GM19238 (cell line): ENCODE measurements at regions not wholly inside any gene's neighbourhood (a gene's known extent, or its start where the extent isn't known, plus 50 kb on each side); places are given as distances from the start of the nearest gene placed in this dataset.
"Not testable (repeated sequence)": the region's sequence is repeated elsewhere in the genome, so short reads cannot be mapped to it uniquely, and the experiment has no call there.

Experiments used
- DNase-seq: peaks from one replicate; pipeline ENCODE4 v3.0.0; 2011; ENCODE audit warnings: low spot score; ENCODE audit not compliant: insufficient read length

GRCh38 chr3:59366218-59366617 lies 316.4 kb upstream of the CFAP20DC start:
- no peak for DNase-seq

- DNase-seq: no peak
Observed at GRCh38 chr3:59364496-59364895, 314.7 kb upstream of the CFAP20DC start.

- DNase-seq: not testable (repeated sequence)
Observed at GRCh38 chr3:59360312-59360711, 310.5 kb upstream of the CFAP20DC start.

GRCh38 chr3:59341459-59341858 lies 291.6 kb upstream of the CFAP20DC start:
- DNase-seq: no peak

GRCh38 chr3:59339818-59340217 lies 290.0 kb upstream of the CFAP20DC start:
- no peak for DNase-seq

GRCh38 chr3:59338934-59339333 lies 289.1 kb upstream of the CFAP20DC start:
- DNase-seq: no peak

- no peak for DNase-seq
Observed at GRCh38 chr3:59335338-59335737, 285.5 kb upstream of the CFAP20DC start.

GRCh38 chr3:59334585-59334984 lies 284.8 kb upstream of the CFAP20DC start:
- no peak for DNase-seq

GRCh38 chr3:59327376-59327808 lies 277.6 kb upstream of the CFAP20DC start:
- no peak for DNase-seq

- DNase-seq: no peak
Observed at GRCh38 chr3:59326246-59327024, 276.6 kb upstream of the CFAP20DC start.

GRCh38 chr3:59321881-59322540 lies 272.2 kb upstream of the CFAP20DC start:
- DNase-seq: no peak

GRCh38 chr3:59320080-59320479 lies 270.3 kb upstream of the CFAP20DC start:
- no peak for DNase-seq

- DNase-seq: no peak
Observed at GRCh38 chr3:59319442-59319841, 269.6 kb upstream of the CFAP20DC start.

- no peak for DNase-seq
Observed at GRCh38 chr3:59318881-59319280, 269.1 kb upstream of the CFAP20DC start.

- DNase-seq: no peak
Observed at GRCh38 chr3:59317386-59317785, 267.6 kb upstream of the CFAP20DC start.

GRCh38 chr3:59316688-59317275 lies 267.0 kb upstream of the CFAP20DC start:
- DNase-seq: no peak

GRCh38 chr3:59313365-59313764 lies 263.5 kb upstream of the CFAP20DC start:
- DNase-seq: no peak

- no peak for DNase-seq
Observed at GRCh38 chr3:59311231-59311630, 261.4 kb upstream of the CFAP20DC start.

- DNase-seq: no peak
Observed at GRCh38 chr3:59310736-59311135, 260.9 kb upstream of the CFAP20DC start.

GRCh38 chr3:59308684-59309083 lies 258.9 kb upstream of the CFAP20DC start:
- DNase-seq: no peak

- no peak for DNase-seq
Observed at GRCh38 chr3:59308001-59308400, 258.2 kb upstream of the CFAP20DC start.

GRCh38 chr3:59306436-59306835 lies 256.6 kb upstream of the CFAP20DC start:
- no peak for DNase-seq

- DNase-seq: no peak
Observed at GRCh38 chr3:59304296-59304695, 254.5 kb upstream of the CFAP20DC start.
